H1 (cell line): ENCODE measurements at regions not wholly inside any gene's neighbourhood (a gene's known extent, or its start where the extent isn't known, plus 50 kb on each side); places are given as distances from the start of the nearest gene placed in this dataset.

Experiments
- CTCF ChIA-PET: fragments of 300-600 bp; sonication (Branson Sonifier 250); formaldehyde crosslinking; loops from one replicate; lab custom pipeline; 2021; ENCODE audit not compliant: partially characterized antibody; lab: Charles Lee
- POLR2A ChIA-PET: fragments of 300-600 bp; sonication (Branson Sonifier 250); formaldehyde crosslinking; loops from one replicate; lab custom pipeline; 2021; ENCODE audit warnings: inconsistent platforms; ENCODE audit not compliant: partially characterized antibody; lab: Charles Lee
- DNase-seq, 2 experiments: peaks; one replicate each; pipeline versions ENCODE4 v3.0.0 to v3.0.0-alpha.2; 2010 to 2022; ENCODE audit warnings: low spot score in 2 of 2, low read depth in 1 of 2, mixed read lengths in 1 of 2
- FAIRE-seq: peaks from 2 replicates; lab custom pipeline; 2011; peaks lifted over from hg19 to GRCh38; lab: Jason Lieb, UNC
- H2AFZ ChIP-seq: 2 replicates; pipeline ENCODE4 v1.8.1; 2012; ENCODE audit warnings: low read length, inconsistent platforms
- H2AK5ac ChIP-seq: 2 replicates; pipeline ENCODE4 v1.6.1; 2013; ENCODE audit warnings: low read depth, low read length
- H2BK120ac ChIP-seq: replicated peaks from 2 replicates; pipeline ENCODE3; 2013; ENCODE audit warnings: low read depth, low read length, inconsistent platforms
- H2BK12ac ChIP-seq: 2 replicates; pipeline ENCODE4 v1.6.1; 2013; ENCODE audit warnings: low read depth, low read length
- H2BK15ac ChIP-seq: 2 replicates; pipeline ENCODE4 v1.6.1; 2013; ENCODE audit warnings: low read length
- H2BK20ac ChIP-seq: 2 replicates; pipeline ENCODE4 v1.6.1; 2013; ENCODE audit warnings: low read length
- H2BK5ac ChIP-seq: 2 replicates; pipeline ENCODE4 v1.6.1; 2013; ENCODE audit warnings: low read depth, low read length
- H3K14ac ChIP-seq: 2 replicates; pipeline ENCODE4 v1.6.1; 2013; ENCODE audit warnings: inconsistent platforms; ENCODE audit not compliant: insufficient read length
- H3K18ac ChIP-seq: 2 replicates; pipeline ENCODE4 v1.6.1; 2013; ENCODE audit warnings: low read length; ENCODE audit errors: extremely low read depth
- H3K23ac ChIP-seq: 2 replicates; pipeline ENCODE4 v1.6.1; 2013; ENCODE audit warnings: inconsistent platforms; ENCODE audit not compliant: insufficient read length
- H3K23me2 ChIP-seq: 2 replicates; pipeline ENCODE4 v1.6.1; 2013; ENCODE audit warnings: low read depth, low read length
- H3K27ac ChIP-seq: 2 replicates; pipeline ENCODE4 v1.6.1; 2011; ENCODE audit warnings: low read depth, low read length, inconsistent platforms
- H3K27me3 ChIP-seq, 4 experiments: replicated peaks in 1 of 4; 1 replicate in 1 of 4; 2 replicates in 3 of 4; pipeline versions ENCODE4 v1.6.1 to v1.8.1; 2011 to 2013; ENCODE audit warnings: low read length in 3 of 4, mild to moderate bottlenecking in 3 of 4, inconsistent platforms in 2 of 4, mixed read lengths in 2 of 4, moderate library complexity in 1 of 4; ENCODE audit not compliant: control insufficient read depth in 3 of 4, insufficient read depth in 3 of 4; ENCODE audit errors: extremely low read depth in 1 of 4
- H3K36me3 ChIP-seq, 4 experiments: 2 replicates each; pipeline versions ENCODE4 v1.6.1 to v1.8.1; 2011 to 2013; ENCODE audit warnings: mild to moderate bottlenecking in 4 of 4, low read length in 3 of 4, moderate library complexity in 2 of 4, control low read depth in 1 of 4, inconsistent platforms in 1 of 4; ENCODE audit not compliant: insufficient read depth in 4 of 4, control insufficient read depth in 2 of 4
- H3K4ac ChIP-seq: replicated peaks from 2 replicates; pipeline ENCODE3; 2013; ENCODE audit warnings: low read length, low read depth, mixed read lengths, inconsistent platforms; ENCODE audit not compliant: insufficient read length
- H3K4me1 ChIP-seq, 4 experiments: replicated peaks in 1 of 4; 1 replicate in 1 of 4; 2 replicates in 3 of 4; pipeline versions ENCODE4 v1.6.1 to v1.8.1; 2011 to 2013; ENCODE audit warnings: low read length in 3 of 4, inconsistent platforms in 2 of 4, mixed read lengths in 1 of 4; ENCODE audit not compliant: insufficient read depth in 4 of 4, control insufficient read depth in 3 of 4
- H3K4me2 ChIP-seq, 2 experiments: 2 replicates each; pipeline versions ENCODE4 v1.6.1 to v1.8.1; 2011 to 2013; ENCODE audit warnings: low read depth in 2 of 2, low read length in 2 of 2, control low read depth in 1 of 2, inconsistent platforms in 1 of 2, mild to moderate bottlenecking in 1 of 2; ENCODE audit not compliant: insufficient read depth in 1 of 2
- H3K4me3 ChIP-seq, 4 experiments: fragments of 200-600, 300-600 bp in 1 of 4; sonication (generic), shearing (Covaris generic), sonication (Bioruptor Twin) in 1 of 4; 2 replicates each; pipeline versions ENCODE4 v1.5.1 to v1.8.1; 2011 to 2016; ENCODE audit warnings: low read length in 4 of 4, low read depth in 3 of 4, control low read depth in 2 of 4, inconsistent platforms in 2 of 4, mild to moderate bottlenecking in 2 of 4, mixed read lengths in 1 of 4, moderate library complexity in 1 of 4; ENCODE audit not compliant: insufficient read depth in 2 of 4; ENCODE audit errors: extremely low read depth in 1 of 4
- H3K56ac ChIP-seq: replicated peaks from 2 replicates; pipeline ENCODE3; 2013; ENCODE audit warnings: low read depth, mild to moderate bottlenecking, mixed read lengths, low read length, inconsistent platforms; ENCODE audit not compliant: insufficient read length
- H3K79me1 ChIP-seq: 2 replicates; pipeline ENCODE4 v1.6.1; 2013; ENCODE audit warnings: low read depth, low read length, control low read depth
- H3K79me2 ChIP-seq, 2 experiments: 2 replicates each; pipeline versions ENCODE4 v1.6.1 to v1.8.1; 2012 to 2013; ENCODE audit warnings: low read length in 2 of 2, mild to moderate bottlenecking in 2 of 2, inconsistent platforms in 1 of 2; ENCODE audit not compliant: insufficient read depth in 2 of 2, control insufficient read depth in 1 of 2
- H3K9ac ChIP-seq, 4 experiments: replicated peaks in 1 of 4; 1 replicate in 1 of 4; 2 replicates in 3 of 4; pipeline versions ENCODE4 v1.6.1 to v1.8.1; 2011 to 2013; ENCODE audit warnings: low read depth in 3 of 4, low read length in 3 of 4, control low read depth in 2 of 4, mild to moderate bottlenecking in 2 of 4, moderate library complexity in 2 of 4, inconsistent platforms in 1 of 4; ENCODE audit errors: extremely low read depth in 1 of 4
- H3K9me3 ChIP-seq, 2 experiments: 2 replicates each; pipeline versions ENCODE4 v1.6.1 to v1.8.1; 2012 to 2013; ENCODE audit warnings: mild to moderate bottlenecking in 2 of 2, moderate library complexity in 2 of 2, control low read depth in 1 of 2, inconsistent platforms in 1 of 2, low read depth in 1 of 2, low read length in 1 of 2, mixed read lengths in 1 of 2; ENCODE audit not compliant: insufficient read depth in 2 of 2
- H4K20me1 ChIP-seq, 2 experiments: replicated peaks in 1 of 2; 2 replicates each; pipeline versions ENCODE3 to v1.8.1; 2011 to 2013; ENCODE audit warnings: inconsistent platforms in 2 of 2, low read length in 2 of 2, mild to moderate bottlenecking in 1 of 2; ENCODE audit not compliant: insufficient read depth in 2 of 2, control insufficient read depth in 1 of 2
- H4K5ac ChIP-seq: 2 replicates; pipeline ENCODE4 v1.6.1; 2013; ENCODE audit warnings: low read length, low read depth, mixed read lengths, inconsistent platforms; ENCODE audit not compliant: insufficient read length
- H4K8ac ChIP-seq: 2 replicates; pipeline ENCODE4 v1.8.0; 2013; ENCODE audit warnings: mild to moderate bottlenecking, moderate library complexity, low read length, inconsistent platforms; ENCODE audit not compliant: insufficient read depth; ENCODE audit errors: extremely low read depth
- H4K91ac ChIP-seq: replicated peaks from 2 replicates; pipeline ENCODE3; 2013; ENCODE audit warnings: low read length, mixed read lengths, inconsistent platforms; ENCODE audit not compliant: insufficient read length
- BRCA1 ChIP-seq: IDR thresholded peaks from 2 replicates; pipeline ENCODE4 v1.6.1; 2012; ENCODE audit warnings: low read depth, low read length, improper control_type of control experiment
- EP300 ChIP-seq, 2 experiments: IDR thresholded peaks; 1 replicate in 1 of 2; 2 replicates in 1 of 2; pipeline ENCODE4 v1.6.1; 2011 to 2012; ENCODE audit warnings: low read depth in 2 of 2, low read length in 2 of 2, mild to moderate bottlenecking in 2 of 2, borderline replicate concordance in 1 of 2, inconsistent platforms in 1 of 2, moderate library complexity in 1 of 2
- EZH2 ChIP-seq: fragments of 200-600 bp; sonication (generic); IDR thresholded peaks from 2 replicates; pipeline ENCODE4 v1.7.1; 2012; ENCODE audit warnings: low read depth, mild to moderate bottlenecking, moderate library complexity, low read length, inconsistent platforms; ENCODE audit not compliant: severe bottlenecking
- GTF2F1 ChIP-seq: IDR thresholded peaks from 2 replicates; pipeline ENCODE4 v1.6.1; 2012; ENCODE audit warnings: low read depth, low read length, improper control_type of control experiment, borderline replicate concordance
- HDAC6 ChIP-seq: IDR thresholded peaks from one replicate; pipeline ENCODE4 v1.7.1; 2012; ENCODE audit warnings: low read depth, mild to moderate bottlenecking, inconsistent platforms, low read length, moderate library complexity
- JUN ChIP-seq: IDR thresholded peaks from 2 replicates; pipeline ENCODE4 v1.6.1; 2011; ENCODE audit warnings: low read depth, mild to moderate bottlenecking, improper control_type of control experiment, low read length
- KDM4A ChIP-seq: IDR thresholded peaks from one replicate; pipeline ENCODE4 v1.7.1; 2012; ENCODE audit warnings: low read depth, mild to moderate bottlenecking, moderate library complexity, low read length, inconsistent platforms; ENCODE audit not compliant: severe bottlenecking
- NANOG ChIP-seq: IDR thresholded peaks from 2 replicates; pipeline ENCODE4 v1.6.1; 2011; ENCODE audit warnings: low read length, low read depth, mild to moderate bottlenecking, inconsistent platforms; ENCODE audit not compliant: insufficient read depth, poor library complexity, severe bottlenecking
- PHF8 ChIP-seq: fragments of 200-600 bp; sonication (generic); conservative IDR thresholded peaks from 2 replicates; pipeline ENCODE4 v1.7.1; 2012; ENCODE audit warnings: low read depth, mild to moderate bottlenecking, inconsistent platforms, low read length, moderate library complexity
- SAP30 ChIP-seq: fragments of 300-600 bp; sonication (generic); IDR thresholded peaks from 2 replicates; pipeline ENCODE4 v1.7.1; 2012; ENCODE audit warnings: low read length, moderate library complexity, mild to moderate bottlenecking, inconsistent platforms; ENCODE audit not compliant: insufficient read depth, insufficient replicate concordance
- SIRT6 ChIP-seq: IDR thresholded peaks from one replicate; pipeline ENCODE4 v1.7.1; 2012; ENCODE audit warnings: low read length, inconsistent platforms
- SP1 ChIP-seq: IDR thresholded peaks from 2 replicates; pipeline ENCODE4 v1.6.1; 2011; ENCODE audit warnings: low read depth, low read length
- WGBS, 2 experiments: shearing (Covaris generic) in 1 of 2; methylation state at CpG; one replicate each; pipeline versions ENCODE4 v1.1.6 to v1.1.7; 2013 to 2015; ENCODE audit warnings: low lambda C conversion rate in 2 of 2, mixed read lengths in 2 of 2, inconsistent platforms in 1 of 2, low coverage in 1 of 2, missing lambda C conversion rate in 1 of 2; ENCODE audit not compliant: insufficient replicate concordance in 2 of 2, insufficient coverage in 1 of 2, insufficient read length in 1 of 2; ENCODE audit errors: extremely low coverage in 1 of 2, missing lambda C conversion rate in 1 of 2; 5-methylcytosine and 5-hydroxymethylcytosine counted together
- TF ChIP-seq, protein P1 (sequence below): IDR thresholded peaks from 2 replicates; pipeline ENCODE4 v1.6.1; 2012; ENCODE audit warnings: inconsistent platforms

DNA sequence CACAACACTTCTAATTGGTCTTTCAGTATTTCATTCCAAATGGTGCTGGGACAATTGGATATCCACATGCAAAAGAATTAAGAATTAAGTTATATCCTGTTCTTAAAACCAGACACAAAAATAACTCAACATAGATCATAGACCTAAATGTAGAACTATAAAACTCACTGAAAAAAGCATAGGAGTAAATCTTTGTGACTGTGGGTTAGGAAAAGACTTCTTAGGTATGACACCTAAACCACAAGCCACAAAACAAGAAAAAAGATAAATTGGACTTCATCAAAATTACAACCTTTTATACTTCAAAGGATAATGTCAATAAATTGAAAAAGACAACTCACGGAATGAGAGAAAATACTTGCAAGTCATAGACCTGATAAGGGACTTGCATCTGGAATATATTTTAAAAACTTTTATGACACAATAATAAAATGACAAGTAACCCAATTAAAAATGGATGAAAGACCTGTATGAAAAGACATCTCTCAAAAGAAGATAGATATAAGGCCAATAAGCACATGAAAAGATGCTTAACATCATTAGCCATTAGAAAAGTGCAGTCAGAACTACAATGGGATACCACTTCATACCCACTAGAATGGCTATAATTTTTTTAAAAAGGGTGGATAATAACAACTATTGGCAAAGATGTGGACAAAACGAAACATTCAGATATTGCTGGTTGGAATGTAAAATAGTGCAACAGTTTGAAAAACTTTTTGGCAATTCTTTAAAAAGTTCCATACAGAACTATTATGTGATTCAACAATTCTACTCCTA, 72.5 kb upstream of the SLC38A4 start:
- POLR2A ChIA-PET = no interaction called here
- no peak for FAIRE-seq
- TF ChIP-seq SP1 (no peak), KDM4A (no peak), EZH2 (no peak), BRCA1 (no peak), GTF2F1 (no peak), SIRT6 (no peak), SAP30 (no peak), HDAC6 (no peak), JUN (no peak), EP300 (IDR thresholded peaks at IDR 0.05; ENCODE audit: borderline replicate concordance in 1 of 2, low read depth in 2 of 2, low read length in 2 of 2) (no peak), PHF8 (no peak), NANOG (no peak)
- TF ChIP-seq, protein P1, sequence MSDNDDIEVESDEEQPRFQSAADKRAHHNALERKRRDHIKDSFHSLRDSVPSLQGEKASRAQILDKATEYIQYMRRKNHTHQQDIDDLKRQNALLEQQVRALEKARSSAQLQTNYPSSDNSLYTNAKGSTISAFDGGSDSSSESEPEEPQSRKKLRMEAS = no peak

More for the DNA sequence above, 72.5 kb upstream of the SLC38A4 start:
- H2BK15ac ChIP-seq = no peak overlapping the region
- no peak overlapping the region for H3K4ac ChIP-seq
- no peak overlapping the region for H2BK5ac ChIP-seq
- CTCF ChIA-PET = no interaction called here
- no peaks in the 10 kb centered on the region for H3K9me3 ChIP-seq
- H4K91ac ChIP-seq = no peak overlapping the region
- no peak overlapping the region for H3K56ac ChIP-seq
- H3K23me2 ChIP-seq = no peaks in the 10 kb centered on the region
- H3K79me2 ChIP-seq = no peaks in the 10 kb centered on the region
- 92% methylated on average over 2 of the region's 2 CpGs; no CpG with 5 or more reads in 1 of the 2 experiments for WGBS, 2 experiments
- no peaks in the 10 kb centered on the region for H3K27me3 ChIP-seq
- H4K8ac ChIP-seq = no peak overlapping the region
- H4K20me1 ChIP-seq = no peaks in the 10 kb centered on the region
- no peak overlapping the region for H2BK120ac ChIP-seq
- H3K9ac ChIP-seq = no peak overlapping the region
- H4K5ac ChIP-seq = no peak overlapping the region
- no peak overlapping the region for H2AK5ac ChIP-seq
- H2BK12ac ChIP-seq = no peak overlapping the region
- no peaks in the 10 kb centered on the region for H3K36me3 ChIP-seq
- H3K79me1 ChIP-seq = no peaks in the 10 kb centered on the region
- no peak for DNase-seq
- no peak overlapping the region for H3K18ac ChIP-seq
- no peak overlapping the region for H3K4me2 ChIP-seq
- no peak overlapping the region for H3K27ac ChIP-seq
- H3K23ac ChIP-seq = no peak overlapping the region
- H3K14ac ChIP-seq = no peak overlapping the region
- H2BK20ac ChIP-seq = no peak overlapping the region
- H3K4me1 ChIP-seq = no peaks in the 10 kb centered on the region
- H3K4me3 ChIP-seq = no peak overlapping the region
- no peak overlapping the region for H2AFZ ChIP-seq
